H9 (cell line): ENCODE measurements at regions not wholly inside any gene's neighbourhood (a gene's known extent, or its start where the extent isn't known, plus 50 kb on each side); places are given as distances from the start of the nearest gene placed in this dataset.

Experiments
- DNase-seq: peaks from one replicate; pipeline ENCODE4 v3.0.0-alpha.2; 2017
- H2AFZ ChIP-seq: one replicate; pipeline ENCODE4 v1.6.1; 2013; ENCODE audit warnings: mild to moderate bottlenecking, low read length, control low read depth, moderate library complexity
- H2AK5ac ChIP-seq: 2 replicates; pipeline ENCODE4 v1.6.1; 2013; ENCODE audit warnings: low read length, control low read depth, mixed read lengths; ENCODE audit not compliant: insufficient read length
- H2BK120ac ChIP-seq: one replicate; pipeline ENCODE4 v1.6.1; 2013; ENCODE audit warnings: low read depth, mild to moderate bottlenecking, low read length, control low read depth, inconsistent platforms; ENCODE audit not compliant: poor library complexity, severe bottlenecking
- H2BK12ac ChIP-seq: 2 replicates; pipeline ENCODE4 v1.6.1; 2013; ENCODE audit warnings: low read length, control low read depth, mixed read lengths, low read depth; ENCODE audit not compliant: insufficient read length
- H2BK15ac ChIP-seq: 2 replicates; pipeline ENCODE4 v1.6.1; 2013; ENCODE audit warnings: low read depth, low read length, control low read depth
- H2BK20ac ChIP-seq: one replicate; pipeline ENCODE4 v1.6.1; 2013; ENCODE audit warnings: low read depth, mild to moderate bottlenecking, low read length, control low read depth, inconsistent platforms; ENCODE audit not compliant: poor library complexity, severe bottlenecking
- H2BK5ac ChIP-seq: 2 replicates; pipeline ENCODE4 v1.6.1; 2013; ENCODE audit warnings: low read length, control low read depth, mixed read lengths; ENCODE audit not compliant: insufficient read length
- H3K14ac ChIP-seq: 2 replicates; pipeline ENCODE4 v1.6.1; 2013; ENCODE audit warnings: low read length, control low read depth; ENCODE audit not compliant: insufficient read depth
- H3K18ac ChIP-seq: 2 replicates; pipeline ENCODE4 v1.6.1; 2013; ENCODE audit warnings: low read depth, mild to moderate bottlenecking, mixed read lengths, low read length, control low read depth; ENCODE audit not compliant: insufficient read length
- H3K23ac ChIP-seq: 2 replicates; pipeline ENCODE4 v1.6.1; 2013; ENCODE audit warnings: low read length, control low read depth, mixed read lengths, low read depth; ENCODE audit not compliant: insufficient read length
- H3K23me2 ChIP-seq: 2 replicates; pipeline ENCODE4 v1.6.1; 2013; ENCODE audit warnings: low read depth, mild to moderate bottlenecking, mixed read lengths, low read length, control low read depth; ENCODE audit not compliant: insufficient read length, poor library complexity, severe bottlenecking
- H3K27ac ChIP-seq: 2 replicates; pipeline ENCODE4 v1.5.1; 2013; ENCODE audit warnings: low read length, control low read depth, mixed read lengths, low read depth; ENCODE audit not compliant: insufficient read length
- H3K27me3 ChIP-seq: 2 replicates; pipeline ENCODE4 v1.6.1; 2013; ENCODE audit warnings: low read length, control low read depth, inconsistent platforms; ENCODE audit not compliant: insufficient read depth
- H3K4ac ChIP-seq: 2 replicates; pipeline ENCODE4 v1.6.1; 2013; ENCODE audit warnings: low read depth, mild to moderate bottlenecking, control low read depth, inconsistent platforms, low read length, moderate library complexity
- H3K4me1 ChIP-seq: 2 replicates; pipeline ENCODE4 v1.6.1; 2013; ENCODE audit warnings: low read length, control low read depth, inconsistent platforms; ENCODE audit not compliant: insufficient read depth
- H3K4me2 ChIP-seq: 2 replicates; pipeline ENCODE4 v1.6.1; 2013; ENCODE audit warnings: low read length, control low read depth, mixed read lengths; ENCODE audit not compliant: insufficient read length, insufficient read depth
- H3K56ac ChIP-seq: 2 replicates; pipeline ENCODE4 v1.6.1; 2013; ENCODE audit warnings: low read depth, mild to moderate bottlenecking, mixed read lengths, low read length, control low read depth; ENCODE audit not compliant: insufficient read length
- H3K79me1 ChIP-seq: 2 replicates; pipeline ENCODE4 v1.6.1; 2013; ENCODE audit warnings: low read depth, mild to moderate bottlenecking, moderate library complexity, low read length, control low read depth, inconsistent platforms; ENCODE audit not compliant: insufficient read depth, poor library complexity, severe bottlenecking
- H3K79me2 ChIP-seq: 2 replicates; pipeline ENCODE4 v1.6.1; 2013; ENCODE audit warnings: low read length, control low read depth, inconsistent platforms; ENCODE audit not compliant: insufficient read depth
- H3K9ac ChIP-seq: 2 replicates; pipeline ENCODE4 v1.6.1; 2013; ENCODE audit warnings: low read length, control low read depth, mixed read lengths; ENCODE audit not compliant: insufficient read length; ENCODE audit errors: extremely low read depth
- H3K9me3 ChIP-seq: one replicate; pipeline ENCODE4 v1.6.1; 2013; ENCODE audit warnings: low read depth, low read length, inconsistent platforms; ENCODE audit not compliant: control insufficient read depth
- H3T11ph ChIP-seq: one replicate; pipeline ENCODE4 v1.6.1; 2013; ENCODE audit warnings: mild to moderate bottlenecking, low read length, control low read depth, inconsistent platforms
- H4K20me1 ChIP-seq: one replicate; pipeline ENCODE4 v1.6.1; 2013; ENCODE audit not compliant: control insufficient read depth, insufficient read length, insufficient read depth
- H4K5ac ChIP-seq: 2 replicates; pipeline ENCODE4 v1.6.1; 2013; ENCODE audit warnings: low read depth, mild to moderate bottlenecking, mixed read lengths, low read length, control low read depth; ENCODE audit not compliant: insufficient read length
- H4K8ac ChIP-seq: replicated peaks from 2 replicates; pipeline ENCODE4 v1.6.1; 2013; ENCODE audit warnings: low read length, control low read depth, mixed read lengths, low read depth; ENCODE audit not compliant: insufficient read length
- H4K91ac ChIP-seq: 2 replicates; pipeline ENCODE4 v1.6.1; 2013; ENCODE audit warnings: low read depth, mild to moderate bottlenecking, moderate library complexity, mixed read lengths, low read length, control low read depth; ENCODE audit not compliant: insufficient read length
- H3K27ac Mint-ChIP-seq, 3 experiments: 2 replicates in 2 of 3; 3 replicates in 1 of 3; pipeline ENCODE4 v1.8.0; 2020 to 2021; ENCODE audit warnings: mixed read lengths in 3 of 3, mild to moderate bottlenecking in 1 of 3, moderate library complexity in 1 of 3
- H3K27me3 Mint-ChIP-seq: 2 replicates; pipeline ENCODE4 v1.8.0; 2021; ENCODE audit warnings: low read depth, mild to moderate bottlenecking, moderate library complexity, mixed read lengths
- H3K36me3 Mint-ChIP-seq, 3 experiments: 2 replicates in 2 of 3; 3 replicates in 1 of 3; pipeline ENCODE4 v1.8.0; 2020 to 2021; ENCODE audit warnings: low read depth in 3 of 3, mixed read lengths in 3 of 3; ENCODE audit not compliant: insufficient read depth in 1 of 3
- H3K4me1 Mint-ChIP-seq, 2 experiments: 2 replicates each; pipeline ENCODE4 v1.8.0; 2020; ENCODE audit warnings: mixed read lengths in 2 of 2
- H3K4me3 Mint-ChIP-seq, 2 experiments: 2 replicates in 1 of 2; 3 replicates in 1 of 2; pipeline ENCODE4 v1.8.0; 2020 to 2021; ENCODE audit warnings: mild to moderate bottlenecking in 2 of 2, mixed read lengths in 2 of 2, moderate library complexity in 1 of 2
- H3K9me3 Mint-ChIP-seq, 2 experiments: 2 replicates in 1 of 2; 3 replicates in 1 of 2; pipeline ENCODE4 v1.8.0; 2020; ENCODE audit warnings: mild to moderate bottlenecking in 2 of 2, mixed read lengths in 2 of 2, moderate library complexity in 1 of 2
- WGBS: extraction: QIAGEN DNeasy Blood & Tissue Kit; methylation state at CpG from one replicate; pipeline ENCODE4 v1.1.7; 2013; ENCODE audit warnings: missing lambda C conversion rate, low lambda C conversion rate, mixed read lengths; ENCODE audit not compliant: insufficient read length; ENCODE audit errors: extremely low coverage; 5-methylcytosine and 5-hydroxymethylcytosine counted together
- TF ChIP-seq, protein P1 (sequence below): fragments of 200-600 bp; sonication (generic); conservative IDR thresholded peaks from 3 replicates; pipeline ENCODE4 v1.8.0; 2021; ENCODE audit warnings: antibody characterized with exemption, mild to moderate bottlenecking

DNA sequence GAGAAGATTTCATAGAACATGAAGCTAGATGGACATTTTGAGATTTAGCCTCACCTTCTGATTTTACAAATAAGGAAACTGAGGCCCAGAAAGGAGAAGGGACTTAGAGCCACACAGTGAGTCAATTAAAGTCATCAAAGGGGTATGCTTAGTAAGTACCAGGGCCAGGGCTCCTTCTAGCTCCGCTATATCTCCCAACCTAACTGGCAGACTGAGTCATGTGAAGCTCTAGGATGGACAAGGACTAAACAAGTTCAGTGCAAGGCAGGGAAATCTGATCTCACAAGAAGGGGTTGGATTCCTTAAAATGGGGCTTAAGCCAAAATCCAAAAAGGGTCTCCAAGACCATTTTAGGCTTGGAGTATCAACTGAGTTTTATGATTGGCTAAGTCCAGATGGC lies 215.8 kb downstream of the PHLDA1 start:
- H2BK20ac ChIP-seq: no peak overlapping the region
- WGBS: no CpG with 5 or more reads among the region's 1 CpG
- H3K56ac ChIP-seq: no peak overlapping the region
- H3K14ac ChIP-seq: no peak overlapping the region
- no peak overlapping the region for H3K27ac Mint-ChIP-seq
- peaks cover 12% of the 10 kb centered on the region; the same call in 1 of the 2 replicates for H3K4me1 ChIP-seq
- no peak overlapping the region for H3K18ac ChIP-seq
- H3K9me3 Mint-ChIP-seq: no peaks in the 10 kb centered on the region
- no peak overlapping the region for H2BK5ac ChIP-seq
- H2BK120ac ChIP-seq: no peak overlapping the region
- no peak overlapping the region for H3T11ph ChIP-seq
- no peak overlapping the region for H4K91ac ChIP-seq
- no peak overlapping the region for H2BK15ac ChIP-seq
- no peaks in the 10 kb centered on the region; a peak in 1 of 7 replicates for H3K36me3 Mint-ChIP-seq
- H3K79me1 ChIP-seq: no peaks in the 10 kb centered on the region
- DNase-seq: no peak
- no peak overlapping the region for H3K4me2 ChIP-seq
- H3K9ac ChIP-seq: no peak overlapping the region
- no peak overlapping the region for H3K27ac ChIP-seq
- H3K4ac ChIP-seq: no peak overlapping the region
- no peak overlapping the region for H2BK12ac ChIP-seq
- no peaks in the 10 kb centered on the region for H3K27me3 ChIP-seq
- no peaks in the 10 kb centered on the region; the same call in 1 of the 2 replicates for H3K79me2 ChIP-seq
- peaks cover 6% of the 10 kb centered on the region for H3K27me3 Mint-ChIP-seq
- H4K20me1 ChIP-seq: no peaks in the 10 kb centered on the region
- no peaks in the 10 kb centered on the region for H3K9me3 ChIP-seq
- H3K4me3 Mint-ChIP-seq: no peak overlapping the region
- H3K23me2 ChIP-seq: no peaks in the 10 kb centered on the region
- no peak overlapping the region for H4K5ac ChIP-seq
- no peak overlapping the region for H2AFZ ChIP-seq
- H4K8ac ChIP-seq: no peak overlapping the region
- H3K4me1 Mint-ChIP-seq: peaks cover 47 to 48% of the 10 kb centered on the region in 2 experiments
- no peak overlapping the region for H3K23ac ChIP-seq
- TF ChIP-seq, protein P1, sequence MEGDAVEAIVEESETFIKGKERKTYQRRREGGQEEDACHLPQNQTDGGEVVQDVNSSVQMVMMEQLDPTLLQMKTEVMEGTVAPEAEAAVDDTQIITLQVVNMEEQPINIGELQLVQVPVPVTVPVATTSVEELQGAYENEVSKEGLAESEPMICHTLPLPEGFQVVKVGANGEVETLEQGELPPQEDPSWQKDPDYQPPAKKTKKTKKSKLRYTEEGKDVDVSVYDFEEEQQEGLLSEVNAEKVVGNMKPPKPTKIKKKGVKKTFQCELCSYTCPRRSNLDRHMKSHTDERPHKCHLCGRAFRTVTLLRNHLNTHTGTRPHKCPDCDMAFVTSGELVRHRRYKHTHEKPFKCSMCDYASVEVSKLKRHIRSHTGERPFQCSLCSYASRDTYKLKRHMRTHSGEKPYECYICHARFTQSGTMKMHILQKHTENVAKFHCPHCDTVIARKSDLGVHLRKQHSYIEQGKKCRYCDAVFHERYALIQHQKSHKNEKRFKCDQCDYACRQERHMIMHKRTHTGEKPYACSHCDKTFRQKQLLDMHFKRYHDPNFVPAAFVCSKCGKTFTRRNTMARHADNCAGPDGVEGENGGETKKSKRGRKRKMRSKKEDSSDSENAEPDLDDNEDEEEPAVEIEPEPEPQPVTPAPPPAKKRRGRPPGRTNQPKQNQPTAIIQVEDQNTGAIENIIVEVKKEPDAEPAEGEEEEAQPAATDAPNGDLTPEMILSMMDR: no peak
- H2AK5ac ChIP-seq: no peak overlapping the region
